ENCODE measurements at regions not wholly inside any gene's neighbourhood (a gene's known extent, or its start where the extent isn't known, plus 50 kb on each side); places are given as distances from the start of the nearest gene placed in this dataset.

DNA sequence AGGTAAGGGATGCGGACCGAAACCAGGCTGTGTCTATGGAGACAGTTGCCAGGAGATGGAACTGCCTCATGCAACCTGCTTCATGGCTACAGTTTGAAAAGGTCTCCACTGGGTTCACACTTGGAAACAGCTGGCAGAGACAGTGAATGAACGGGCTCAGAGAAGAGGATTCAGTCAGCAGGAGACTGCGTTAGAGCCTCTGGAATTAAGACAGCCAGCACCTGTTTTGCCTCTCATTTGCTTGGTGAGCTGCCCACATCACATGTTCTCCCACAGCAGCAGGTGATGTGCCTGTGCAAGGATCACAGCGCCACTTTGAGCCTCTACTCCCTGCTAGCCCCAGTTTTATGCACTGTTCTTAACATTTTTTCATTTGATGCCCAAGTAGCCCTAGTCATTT, 321.0 kb downstream of the PLPP3 start:
- no peak for DNase-seq
- Histone ChIP-seq H3K27ac (ENCODE audit: low read depth, low read length) (no peak overlapping the region), H3K9ac (ENCODE audit: extremely low read depth, low read length, poor library complexity, severe bottlenecking) (no peak overlapping the region), H3K4me3 (ENCODE audit: low read length) (no peak overlapping the region), H3K9me3 (ENCODE audit: control insufficient read depth, low read length) (peaks cover 13% of the 10 kb centered on the region), H3K27me3 (ENCODE audit: control insufficient read depth, insufficient read depth, low read length, poor library complexity, severe bottlenecking) (no peaks in the 10 kb centered on the region), H3K36me3 (ENCODE audit: control insufficient read depth, insufficient read depth, low read length) (no peaks in the 10 kb centered on the region), H3K4me1 (ENCODE audit: control insufficient read depth, insufficient read depth, low read length) (no peaks in the 10 kb centered on the region)
- peaks cover 9% of the 10 kb centered on the region for H3K27me3 Mint-ChIP-seq (ENCODE audit: insufficient read depth)
- no peak overlapping the region for H3K27ac Mint-ChIP-seq
- H3K9me3 Mint-ChIP-seq = peaks cover 19% of the 10 kb centered on the region
- no peak overlapping the region for H3K4me3 Mint-ChIP-seq
- TF ChIP-seq, protein P1, sequence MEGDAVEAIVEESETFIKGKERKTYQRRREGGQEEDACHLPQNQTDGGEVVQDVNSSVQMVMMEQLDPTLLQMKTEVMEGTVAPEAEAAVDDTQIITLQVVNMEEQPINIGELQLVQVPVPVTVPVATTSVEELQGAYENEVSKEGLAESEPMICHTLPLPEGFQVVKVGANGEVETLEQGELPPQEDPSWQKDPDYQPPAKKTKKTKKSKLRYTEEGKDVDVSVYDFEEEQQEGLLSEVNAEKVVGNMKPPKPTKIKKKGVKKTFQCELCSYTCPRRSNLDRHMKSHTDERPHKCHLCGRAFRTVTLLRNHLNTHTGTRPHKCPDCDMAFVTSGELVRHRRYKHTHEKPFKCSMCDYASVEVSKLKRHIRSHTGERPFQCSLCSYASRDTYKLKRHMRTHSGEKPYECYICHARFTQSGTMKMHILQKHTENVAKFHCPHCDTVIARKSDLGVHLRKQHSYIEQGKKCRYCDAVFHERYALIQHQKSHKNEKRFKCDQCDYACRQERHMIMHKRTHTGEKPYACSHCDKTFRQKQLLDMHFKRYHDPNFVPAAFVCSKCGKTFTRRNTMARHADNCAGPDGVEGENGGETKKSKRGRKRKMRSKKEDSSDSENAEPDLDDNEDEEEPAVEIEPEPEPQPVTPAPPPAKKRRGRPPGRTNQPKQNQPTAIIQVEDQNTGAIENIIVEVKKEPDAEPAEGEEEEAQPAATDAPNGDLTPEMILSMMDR (conservative IDR thresholded peaks at IDR 0.05) = no peak
- H3K4me1 Mint-ChIP-seq = no peaks in the 10 kb centered on the region
- no peaks in the 10 kb centered on the region for H3K36me3 Mint-ChIP-seq (ENCODE audit: low read depth)
- WGBS, 2 experiments (ENCODE audit: insufficient coverage in 1 of 2, insufficient read length in 1 of 2) = 73 to 93% methylated on average over 2 to 5 of the region's 5 CpGs

DNA sequence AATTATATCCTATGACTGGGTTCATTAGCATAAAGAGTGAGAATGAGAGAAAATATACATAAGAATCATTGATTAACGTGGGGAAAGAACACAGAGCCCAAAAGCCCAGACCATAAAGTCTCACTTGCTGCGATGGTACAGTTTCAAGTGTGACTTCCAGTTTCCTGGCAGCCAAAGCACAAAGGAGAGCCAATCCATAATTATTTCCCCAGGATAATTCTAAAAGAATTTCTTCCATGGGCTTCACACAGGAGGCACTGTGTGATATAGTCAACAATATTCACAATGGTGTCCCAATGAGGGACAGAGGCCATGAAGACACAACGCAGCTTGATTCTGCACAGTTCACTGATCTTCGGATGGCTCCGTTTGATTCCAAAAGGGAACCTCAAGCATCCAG, 321.6 kb downstream of the PLPP3 start:
- DNase-seq = no peak
- no peak overlapping the region for H3K27ac Mint-ChIP-seq
- TF ChIP-seq, protein P1 (conservative IDR thresholded peaks at IDR 0.05) = no peak
- H3K36me3 ChIP-seq (ENCODE audit: control insufficient read depth, insufficient read depth, low read length) = no peaks in the 10 kb centered on the region
- H3K27me3 Mint-ChIP-seq (ENCODE audit: insufficient read depth) = peaks cover 9% of the 10 kb centered on the region
- H3K9me3 ChIP-seq (ENCODE audit: control insufficient read depth, low read length) = peaks cover 13% of the 10 kb centered on the region
- no peak overlapping the region for H3K27ac ChIP-seq (ENCODE audit: low read depth, low read length)
- peaks cover 19% of the 10 kb centered on the region for H3K9me3 Mint-ChIP-seq
- 90 to 94% methylated on average over 3 to 5 of the region's 5 CpGs for WGBS, 2 experiments (ENCODE audit: insufficient coverage in 1 of 2, insufficient read length in 1 of 2)
- H3K27me3 ChIP-seq (ENCODE audit: control insufficient read depth, insufficient read depth, low read length, poor library complexity, severe bottlenecking) = no peaks in the 10 kb centered on the region
- H3K4me3 ChIP-seq (ENCODE audit: low read length) = no peak overlapping the region
- no peak overlapping the region for H3K9ac ChIP-seq (ENCODE audit: extremely low read depth, low read length, poor library complexity, severe bottlenecking)
- no peaks in the 10 kb centered on the region for H3K4me1 Mint-ChIP-seq
- H3K36me3 Mint-ChIP-seq (ENCODE audit: low read depth) = no peaks in the 10 kb centered on the region
- no peaks in the 10 kb centered on the region for H3K4me1 ChIP-seq (ENCODE audit: control insufficient read depth, insufficient read depth, low read length)
- H3K4me3 Mint-ChIP-seq = no peak overlapping the region

DNA sequence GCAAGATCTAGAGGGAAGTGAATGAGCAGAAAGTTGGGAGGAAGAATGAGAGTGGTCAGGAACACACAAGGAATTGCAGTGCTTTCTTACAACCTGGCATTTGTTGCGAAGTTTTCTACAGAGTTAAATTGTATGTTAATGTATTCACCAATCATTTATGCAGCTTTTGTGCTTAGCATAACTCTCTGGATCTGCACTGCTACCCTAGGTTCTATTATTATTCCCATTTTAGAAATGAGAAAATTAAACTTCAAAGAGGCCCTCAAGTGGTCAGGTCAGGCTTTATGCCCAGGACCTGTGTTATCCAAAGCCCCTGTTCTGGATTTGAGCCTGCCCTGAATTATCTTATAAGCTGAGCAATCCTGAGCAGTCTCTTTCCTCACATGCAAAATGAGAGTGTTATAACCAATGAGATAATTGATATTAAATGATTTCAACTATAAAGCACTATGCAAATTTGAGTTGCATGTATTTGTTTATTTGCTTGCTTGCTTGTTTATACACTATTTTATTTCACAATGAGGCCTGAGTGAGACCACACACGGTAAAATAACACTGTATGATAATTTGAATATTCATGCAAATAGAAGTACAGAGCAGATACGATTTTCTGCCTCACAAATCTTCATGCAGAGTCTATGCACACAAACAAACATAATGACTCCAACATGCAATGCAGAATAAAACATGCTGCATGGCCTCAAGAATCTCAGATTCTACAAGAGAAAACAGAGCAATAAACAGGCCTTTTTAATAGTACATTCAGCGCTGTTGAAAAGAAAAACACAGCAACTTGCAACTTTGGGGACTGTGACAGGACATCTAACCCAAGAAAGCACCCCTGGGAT, 323.0 kb downstream of the PLPP3 start:
- H3K36me3 Mint-ChIP-seq (ENCODE audit: low read depth) = no peaks in the 10 kb centered on the region
- H3K9ac ChIP-seq (ENCODE audit: extremely low read depth, low read length, poor library complexity, severe bottlenecking) = no peak overlapping the region
- no peak overlapping the region for H3K27ac Mint-ChIP-seq
- no peaks in the 10 kb centered on the region for H3K4me1 Mint-ChIP-seq
- H3K9me3 ChIP-seq (ENCODE audit: control insufficient read depth, low read length) = peaks cover 13% of the 10 kb centered on the region
- no peaks in the 10 kb centered on the region for H3K27me3 ChIP-seq (ENCODE audit: control insufficient read depth, insufficient read depth, low read length, poor library complexity, severe bottlenecking)
- H3K36me3 ChIP-seq (ENCODE audit: control insufficient read depth, insufficient read depth, low read length) = no peaks in the 10 kb centered on the region
- H3K9me3 Mint-ChIP-seq = peaks cover 17% of the 10 kb centered on the region
- H3K4me3 ChIP-seq (ENCODE audit: low read length) = no peak overlapping the region
- no peak for DNase-seq
- H3K4me1 ChIP-seq (ENCODE audit: control insufficient read depth, insufficient read depth, low read length) = no peaks in the 10 kb centered on the region
- H3K4me3 Mint-ChIP-seq = no peak overlapping the region
- WGBS, 2 experiments (ENCODE audit: insufficient coverage in 1 of 2, insufficient read length in 1 of 2) = 89 to 94% methylated on average over 2 to 4 of the region's 4 CpGs
- peaks cover 5% of the 10 kb centered on the region for H3K27me3 Mint-ChIP-seq (ENCODE audit: insufficient read depth)
- TF ChIP-seq, protein P1 (conservative IDR thresholded peaks at IDR 0.05) = no peak
- no peak overlapping the region for H3K27ac ChIP-seq (ENCODE audit: low read depth, low read length)

Measured in endodermal cell (in vitro differentiated cells).